HG03097 (cell line): ENCODE measurements at regions not wholly inside any gene's neighbourhood (a gene's known extent, or its start where the extent isn't known, plus 50 kb on each side); places are given as distances from the start of the nearest gene placed in this dataset.

Experiments used
- ATAC-seq: cut with Tn5 transposase; IDR thresholded peaks from one replicate; pipeline ENCODE4 v1.9.1; 2021; ENCODE audit not compliant: unreplicated experiment, low FRiP score

- no peak for ATAC-seq
Measured at GRCh38 chr2:8082840-8083239, 599.0 kb upstream of the ID2 start.

DNA sequence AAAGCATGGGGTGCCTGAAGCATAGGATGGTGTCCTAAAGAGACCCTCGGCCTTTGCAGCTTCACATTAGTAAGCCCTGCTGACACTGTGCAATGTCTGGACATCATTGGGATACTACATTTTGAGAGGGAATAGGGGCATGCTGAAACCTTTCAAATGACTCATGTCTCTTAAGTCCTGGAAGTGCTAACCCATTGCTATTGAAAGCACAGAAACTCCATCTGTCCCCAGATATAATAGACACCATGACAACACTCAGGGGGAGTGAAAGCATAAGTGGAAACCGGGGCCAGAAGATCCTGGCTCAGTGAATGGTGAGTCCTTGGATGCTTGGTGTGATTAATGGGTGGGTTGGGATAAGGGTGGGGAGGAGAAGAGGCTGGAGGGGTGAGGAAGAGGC, 595.5 kb upstream of the ID2 start:
- no peak for ATAC-seq

DNA sequence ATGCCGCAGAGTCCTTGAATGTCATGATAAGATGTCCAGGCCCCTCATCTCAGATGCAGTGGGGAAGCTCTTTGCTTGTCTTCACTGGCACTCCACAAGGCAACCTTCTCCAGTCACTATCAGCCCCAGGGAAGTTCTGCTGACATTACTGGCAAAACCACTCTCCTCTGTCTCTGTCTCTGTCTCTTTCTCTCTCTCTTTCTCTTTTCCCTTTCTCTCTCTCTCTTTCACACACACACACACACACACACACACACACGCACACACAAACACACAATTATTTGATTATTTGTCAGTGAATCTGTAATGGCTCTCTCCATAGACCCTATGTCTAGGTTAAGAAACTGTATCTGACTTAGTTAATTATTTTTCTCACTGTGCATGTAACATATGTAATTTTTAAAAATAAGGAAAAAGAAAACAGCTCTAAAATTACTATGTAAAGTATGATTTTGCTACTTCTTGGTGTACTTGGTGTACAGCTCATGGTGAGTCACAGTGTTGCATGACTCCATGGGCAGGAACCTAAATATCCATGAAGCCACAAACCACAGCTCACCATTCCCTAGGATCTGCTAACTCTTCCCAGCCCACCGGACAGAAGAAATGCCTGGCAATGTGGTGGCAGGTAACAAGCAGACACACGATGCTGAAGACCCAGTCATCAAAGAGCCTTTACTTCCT, 594.9 kb upstream of the ID2 start:
- ATAC-seq: no peak

DNA sequence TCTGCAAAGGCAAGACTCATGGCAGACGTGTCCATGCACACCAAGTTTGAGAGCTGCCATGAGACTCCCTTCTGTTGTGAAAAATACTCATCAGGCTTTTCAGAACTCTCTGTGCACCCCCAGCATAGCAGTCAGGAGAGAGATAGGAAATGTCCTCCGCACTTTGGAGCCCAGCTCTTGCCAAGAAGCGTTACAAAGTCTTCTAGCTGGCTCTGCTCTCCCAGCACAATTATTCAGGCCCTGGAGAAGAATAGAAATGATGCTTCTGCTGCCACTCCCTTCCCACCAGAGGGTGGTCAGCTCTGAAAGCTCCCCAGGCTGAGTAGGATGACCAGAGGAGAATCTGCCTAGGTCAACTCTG, 594.4 kb upstream of the ID2 start:
- ATAC-seq: no peak

DNA sequence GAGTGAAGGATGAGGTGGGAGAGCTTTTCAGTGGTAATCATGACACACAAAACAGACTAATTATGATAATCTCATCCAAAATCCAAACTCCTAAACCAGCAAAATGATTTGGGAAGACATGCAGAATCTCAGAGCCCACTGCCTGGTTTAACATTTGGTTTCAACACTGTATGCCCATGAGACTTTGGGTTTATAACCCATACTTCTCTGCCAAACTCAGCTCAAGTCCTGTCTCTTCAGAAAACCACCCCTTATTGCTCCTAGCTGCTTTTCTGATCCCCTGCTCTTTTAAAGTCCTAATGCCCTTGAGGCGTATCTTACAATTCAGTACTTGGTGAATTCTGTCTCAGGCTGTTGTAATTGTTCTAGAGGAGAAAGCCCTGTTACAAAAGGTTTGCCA, 593.0 kb upstream of the ID2 start:
- ATAC-seq: no peak

DNA sequence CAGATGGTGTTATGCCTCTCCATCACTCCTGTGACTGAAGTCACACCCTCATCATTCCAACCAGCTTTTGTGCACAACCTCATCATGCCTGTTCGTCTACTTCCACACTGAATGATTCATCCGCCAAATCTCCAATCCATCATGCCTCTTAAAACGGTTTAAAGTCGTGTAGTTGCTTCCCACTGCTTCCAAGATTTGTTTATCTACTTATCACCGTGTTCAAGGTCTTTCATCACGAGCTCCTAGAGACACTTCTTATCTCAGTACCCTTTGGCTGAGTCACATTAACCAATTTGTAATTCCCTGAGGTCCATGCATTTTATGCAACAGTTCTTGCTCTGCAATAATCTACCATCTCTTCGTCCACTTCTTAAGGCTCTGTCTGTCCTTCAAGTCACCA, 592.3 kb upstream of the ID2 start:
- ATAC-seq: no peak

DNA sequence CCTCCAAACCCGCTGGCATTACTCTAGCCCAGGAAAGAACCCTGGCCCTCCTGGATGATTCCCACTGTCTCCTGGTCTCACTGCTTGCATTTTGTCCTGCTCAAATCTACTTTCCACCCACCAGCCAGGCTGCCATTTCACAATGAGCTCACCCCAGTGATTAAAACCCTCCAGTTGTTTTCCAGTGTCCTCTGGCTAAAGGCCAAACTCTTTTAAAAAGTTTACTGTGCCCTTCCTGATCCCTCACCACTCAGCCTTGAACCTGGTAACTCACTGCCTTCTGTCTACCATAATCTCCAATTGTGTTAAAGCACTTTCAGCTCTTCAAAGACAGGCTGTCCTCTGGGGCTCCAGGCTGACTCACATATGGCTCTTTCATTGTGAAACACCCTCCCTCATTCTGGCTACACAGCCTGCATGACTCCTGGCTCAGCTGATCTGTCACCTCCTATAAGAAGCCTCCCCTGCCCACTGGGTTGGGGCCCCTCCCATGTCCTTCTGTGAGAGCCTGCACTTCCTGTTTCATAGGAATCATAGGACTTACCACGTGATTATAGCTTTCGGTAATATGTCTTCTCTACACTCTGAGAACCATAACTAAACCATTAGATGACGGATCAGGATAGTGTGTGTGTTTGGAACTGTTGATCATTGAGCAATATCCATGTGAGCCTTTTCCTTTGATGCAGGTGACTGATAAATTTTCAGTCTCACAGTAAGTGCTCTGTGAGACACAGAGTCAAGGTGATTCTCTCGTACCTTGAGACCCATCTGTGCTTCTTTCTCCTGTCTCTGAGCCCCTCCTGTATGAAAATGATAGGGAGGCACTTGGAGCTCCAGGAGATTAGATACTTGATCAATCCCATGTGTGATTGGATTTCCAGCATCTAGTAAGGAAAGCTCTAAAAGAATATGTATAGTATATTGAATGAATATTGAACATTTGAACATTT, 590.8 kb upstream of the ID2 start:
- peak; percentile 52 for ATAC-seq

DNA sequence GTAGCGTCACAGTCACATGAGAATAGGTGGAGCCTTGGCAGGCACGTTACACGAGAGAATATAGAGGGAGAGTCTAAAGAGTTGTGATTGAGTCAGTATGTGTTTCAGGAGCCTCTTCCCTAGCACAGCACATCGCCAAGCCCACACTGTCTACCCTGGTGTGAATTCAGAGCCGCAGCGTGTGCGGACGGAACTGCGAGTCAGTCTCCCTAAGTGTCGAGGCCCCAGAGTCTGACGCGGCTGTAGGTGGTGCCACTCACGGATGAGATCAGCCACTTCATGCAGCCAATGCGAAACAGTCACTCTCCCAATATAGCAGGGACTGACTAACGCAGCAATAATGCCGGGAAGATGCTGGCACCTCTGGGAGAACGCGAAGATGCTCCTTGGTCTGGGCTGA, 587.3 kb upstream of the ID2 start:
- no peak for ATAC-seq

- ATAC-seq: no peak
Measured at GRCh38 chr2:8095978-8096377, 585.9 kb upstream of the ID2 start.

- no peak for ATAC-seq
Measured at GRCh38 chr2:8096484-8096883, 585.4 kb upstream of the ID2 start.

GRCh38 chr2:8098476-8099266, 583.2 kb upstream of the ID2 start:
- ATAC-seq: no peak

GRCh38 chr2:8099267-8099582, 582.6 kb upstream of the ID2 start:
- no peak for ATAC-seq

GRCh38 chr2:8101614-8102277, 580.1 kb upstream of the ID2 start:
- ATAC-seq: no peak

DNA sequence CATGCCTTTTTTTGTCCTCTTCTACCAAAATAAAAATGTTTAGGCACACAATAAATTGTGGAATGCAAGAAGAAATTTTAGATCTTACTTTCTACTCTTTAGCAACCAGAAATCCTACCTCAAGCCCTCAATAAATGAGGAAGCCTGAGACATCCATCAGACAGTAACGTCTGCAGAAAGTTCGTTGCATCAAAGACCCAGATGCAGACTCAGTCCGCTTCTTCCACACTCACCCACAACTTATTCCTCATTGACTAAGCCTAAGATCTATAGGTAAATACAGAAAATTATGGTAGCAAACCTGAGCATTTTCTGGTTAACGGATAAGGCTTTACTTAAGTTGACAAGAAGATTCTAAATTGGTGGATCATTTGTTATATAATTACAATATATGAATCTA, 579.4 kb upstream of the ID2 start:
- no peak for ATAC-seq

DNA sequence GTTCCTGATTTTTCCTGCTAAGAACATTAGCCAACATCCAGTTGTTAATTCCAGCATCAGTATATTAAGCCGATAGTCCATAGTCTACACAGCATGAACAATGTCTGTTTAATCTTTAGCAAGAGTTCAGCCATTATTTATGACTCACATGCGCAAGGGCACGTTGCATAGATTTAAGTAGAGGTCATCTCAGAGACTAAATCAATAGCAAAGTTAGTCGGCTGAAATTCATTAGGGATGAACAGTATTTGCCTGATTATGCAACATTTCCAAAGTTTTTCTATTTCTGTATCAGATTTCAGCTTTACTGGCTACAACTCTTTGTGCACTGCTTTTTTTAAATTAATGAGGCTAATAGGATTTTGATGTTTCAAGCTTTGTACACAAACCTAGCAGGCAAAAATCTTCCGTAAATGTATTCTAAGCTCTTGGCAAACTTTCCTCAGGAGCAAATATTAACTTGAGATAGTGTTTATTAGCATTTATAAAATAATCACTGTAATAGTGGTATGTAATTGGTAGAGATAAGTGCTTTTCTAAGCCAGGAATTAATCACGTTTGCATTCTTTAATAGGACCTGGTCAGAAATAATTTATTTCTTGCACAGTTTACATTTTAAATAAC, 578.7 kb upstream of the ID2 start:
- ATAC-seq: no peak

- ATAC-seq: no peak
Measured at GRCh38 chr2:8107150-8107549, 574.7 kb upstream of the ID2 start.

DNA sequence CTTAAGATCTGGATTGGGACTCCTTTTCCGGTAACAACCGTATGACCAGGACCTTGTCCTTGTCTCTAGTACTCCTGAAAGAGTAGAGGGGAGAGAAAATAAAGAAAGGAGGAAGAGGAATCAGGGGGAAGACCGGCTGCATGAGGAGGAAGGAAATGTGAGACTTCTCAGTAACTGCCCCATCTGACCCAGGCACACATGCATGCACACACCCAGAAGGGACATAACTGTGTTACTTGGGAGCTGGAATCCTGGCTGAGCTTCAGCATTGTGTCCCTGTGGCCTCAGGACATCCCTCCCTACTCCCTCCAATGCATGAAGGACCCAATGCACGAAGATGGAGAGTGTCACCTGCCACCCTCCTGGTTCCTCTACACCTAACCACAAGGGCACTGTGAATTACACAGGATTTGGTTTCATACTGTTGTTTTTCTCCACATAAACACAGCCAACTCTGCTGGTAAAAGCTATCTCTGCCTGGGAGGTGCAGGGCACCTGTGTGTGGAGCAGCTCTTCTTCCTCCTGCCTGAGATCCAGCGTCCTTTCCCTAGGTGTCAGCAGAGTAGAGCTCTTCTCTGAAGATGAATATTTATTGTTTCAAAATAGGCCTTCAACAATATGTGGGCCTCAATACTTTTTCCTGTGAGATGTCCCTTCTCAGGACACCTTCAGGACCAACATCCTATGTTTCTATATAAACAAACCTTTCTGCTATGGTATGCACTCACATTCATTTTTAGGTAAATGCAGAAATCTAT, 574.1 kb upstream of the ID2 start:
- no peak for ATAC-seq

GRCh38 chr2:8110716-8111115, 571.1 kb upstream of the ID2 start:
- no peak for ATAC-seq

DNA sequence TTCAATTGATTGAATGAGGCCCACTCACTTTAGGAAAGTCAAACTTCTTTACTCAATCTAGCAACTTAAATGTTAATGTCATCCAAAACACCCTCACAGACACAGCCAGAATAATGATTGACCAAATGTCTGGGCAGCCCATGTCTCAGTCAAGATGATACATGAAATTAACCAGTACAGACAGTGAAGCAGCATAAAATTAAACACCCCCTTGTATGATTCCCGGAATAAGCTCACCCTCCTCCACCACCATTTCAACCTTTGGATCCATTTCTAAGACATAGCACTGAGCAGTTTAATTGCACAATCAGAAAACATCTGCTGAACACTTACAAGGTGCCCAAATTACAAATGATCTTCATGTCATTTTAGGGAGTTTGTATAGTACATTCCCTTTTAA, 570.7 kb upstream of the ID2 start:
- no peak for ATAC-seq

DNA sequence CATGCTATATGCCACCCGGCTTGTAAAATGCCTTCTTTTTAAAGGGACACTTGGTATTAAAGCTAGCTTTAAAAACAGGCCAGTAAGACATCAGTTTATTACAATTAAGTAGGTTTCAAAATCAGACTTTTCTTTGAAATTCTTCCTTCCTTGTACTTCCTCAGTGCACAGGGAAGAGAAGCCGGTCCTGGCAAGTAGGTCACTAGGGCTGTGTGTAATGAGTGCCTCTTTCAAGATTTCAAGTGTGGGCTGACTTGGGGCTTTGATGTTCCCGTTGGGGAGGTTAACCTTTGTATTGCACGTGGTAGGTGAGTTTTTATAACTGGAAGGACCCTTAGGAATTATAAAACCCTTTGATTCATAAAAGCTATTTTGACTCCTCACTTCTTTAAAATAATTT, 566.4 kb upstream of the ID2 start:
- no peak for ATAC-seq
